HepG2 (cell line): ENCODE measurements at regions not wholly inside any gene's neighbourhood (a gene's known extent, or its start where the extent isn't known, plus 50 kb on each side); places are given as distances from the start of the nearest gene placed in this dataset.

Experiments
- ATAC-seq: fragments of 200-7000 bp; cut with Tn5 transposase; 3 replicates; pipeline ENCODE4 v1.9.1; 2020; ENCODE audit warnings: mild to moderate bottlenecking, moderate library complexity
- BruUV-seq: library from RNA; stranded (reverse); fragments of 400-500 nt; replicated peaks from 2 replicates; lab custom pipeline; 2021; lab: Mats Ljungman, UMichigan
- CTCF ChIA-PET: fragments of 300-600 bp; formaldehyde crosslinking; extraction: SDS; loops from one replicate; lab custom pipeline; 2021; ENCODE audit warnings: low total read pairs, inconsistent platforms, low intra/inter-chr PET ratio; lab: Yijun Ruan, JAX
- POLR2A ChIA-PET: fragments of 350-600 bp; sonication (Branson Sonifier 250); formaldehyde crosslinking; loops from one replicate; lab custom pipeline; 2020; ENCODE audit warnings: antibody characterized with exemption, inconsistent platforms; lab: Yijun Ruan, JAX
- DNase-seq: peaks from one replicate; pipeline ENCODE4 v3.0.0-alpha.2; 2015; ENCODE audit warnings: low spot score
- FAIRE-seq: peaks from 3 replicates; lab custom pipeline; 2011; peaks lifted over from hg19 to GRCh38; lab: Jason Lieb, UNC
- H2AFZ ChIP-seq: one replicate; pipeline ENCODE4 v1.6.1; 2011; ENCODE audit warnings: low read length, inconsistent platforms
- H3K27ac ChIP-seq: fragments of 300-600 bp; 3 replicates; pipeline ENCODE4 v1.8.0; 2011; ENCODE audit warnings: mixed run types, mild to moderate bottlenecking, mixed read lengths, low read length, inconsistent platforms; ENCODE audit not compliant: insufficient read depth; ENCODE audit errors: extremely low read length
- H3K27me3 ChIP-seq, 2 experiments: fragments of 200-600 bp in 1 of 2; 2 replicates in 1 of 2; 3 replicates in 1 of 2; pipeline versions ENCODE4 v1.6.0 to v1.8.0; 2011; ENCODE audit warnings: low read length in 2 of 2, mild to moderate bottlenecking in 2 of 2, moderate library complexity in 2 of 2, inconsistent platforms in 1 of 2; ENCODE audit not compliant: insufficient read depth in 2 of 2, control insufficient read depth in 1 of 2
- H3K36me3 ChIP-seq, 2 experiments: fragments of 200-600 bp in 1 of 2; replicated peaks in 1 of 2; 2 replicates in 1 of 2; 3 replicates in 1 of 2; pipeline versions ENCODE4 v1.5.1 to v1.8.0; 2011; ENCODE audit warnings: low read length in 2 of 2, inconsistent platforms in 1 of 2; ENCODE audit not compliant: insufficient read depth in 2 of 2, control insufficient read depth in 1 of 2
- H3K4me1 ChIP-seq: 2 replicates; pipeline ENCODE4 v1.5.1; 2012; ENCODE audit warnings: low read length, inconsistent platforms; ENCODE audit not compliant: insufficient read depth
- H3K4me2 ChIP-seq: 2 replicates; pipeline ENCODE4 v1.6.0; 2011; ENCODE audit warnings: low read depth, low read length, inconsistent platforms
- H3K4me3 ChIP-seq, 3 experiments: fragments of 200-600 bp in 1 of 3; sonication (generic), shearing (Covaris generic) in 1 of 3; replicated peaks in 1 of 3; 2 replicates each; pipeline ENCODE4 v1.5.1; 2011 to 2016; ENCODE audit warnings: low read length in 3 of 3, inconsistent platforms in 2 of 3, low read depth in 2 of 3, mild to moderate bottlenecking in 2 of 3, control low read depth in 1 of 3, mixed read lengths in 1 of 3; ENCODE audit not compliant: insufficient read depth in 1 of 3
- H3K79me2 ChIP-seq: one replicate; pipeline ENCODE4 v1.6.1; 2011; ENCODE audit warnings: low read length, inconsistent platforms; ENCODE audit not compliant: insufficient read depth
- H3K9ac ChIP-seq: 2 replicates; pipeline ENCODE4 v1.6.0; 2011; ENCODE audit warnings: mild to moderate bottlenecking, low read depth, low read length, inconsistent platforms; ENCODE audit not compliant: insufficient read depth
- H3K9me3 ChIP-seq: 2 replicates; pipeline ENCODE4 v1.5.1; 2012; ENCODE audit warnings: mild to moderate bottlenecking, low read length
- H4K20me1 ChIP-seq: 2 replicates; pipeline ENCODE4 v1.6.0; 2011; ENCODE audit warnings: inconsistent platforms, mild to moderate bottlenecking, low read length, moderate library complexity; ENCODE audit not compliant: insufficient read depth
- ATAD3A ChIP-seq: sonication (generic); formaldehyde crosslinking; IDR thresholded peaks from 2 replicates; pipeline ENCODE4 v1.4.0; 2020; ENCODE audit warnings: missing genetic modification reagents
- ATF4 ChIP-seq, 2 experiments: fragments of 450-650 bp in 1 of 2; sonication (generic) in 1 of 2; formaldehyde crosslinking; IDR thresholded peaks; 2 replicates each; pipeline versions ENCODE4 v1.5.0 to v1.8.0; 2020 to 2022; ENCODE audit warnings: mild to moderate bottlenecking in 1 of 2, missing genetic modification reagents in 1 of 2
- ATF7 ChIP-seq, 2 experiments: fragments of 450-650 bp in 1 of 2; sonication (generic) in 1 of 2; formaldehyde crosslinking in 1 of 2; IDR thresholded peaks; 2 replicates each; pipeline versions ENCODE4 v1.4.0 to v1.6.1; 2016 to 2020; ENCODE audit warnings: antibody characterized with exemption in 1 of 2, mild to moderate bottlenecking in 1 of 2, missing genetic modification reagents in 1 of 2
- CREB3 ChIP-seq: sonication (generic); formaldehyde crosslinking; IDR thresholded peaks from 2 replicates; pipeline ENCODE4 v1.5.0; 2020; ENCODE audit warnings: missing genetic modification reagents
- ETV5 ChIP-seq: IDR thresholded peaks from 2 replicates; pipeline ENCODE4 v1.6.1; 2018; ENCODE audit warnings: missing biosample characterization, missing genetic modification reagents, inconsistent platforms, borderline replicate concordance
- FOSL2 ChIP-seq: sonication (generic); formaldehyde crosslinking; IDR thresholded peaks from 2 replicates; pipeline ENCODE4 v1.4.0; 2020; ENCODE audit warnings: missing genetic modification reagents
- FOXP1 ChIP-seq, 2 experiments: fragments of 450-650 bp in 1 of 2; IDR thresholded peaks; 2 replicates each; pipeline ENCODE4 v1.6.1; 2017 to 2018; ENCODE audit warnings: antibody characterized with exemption in 1 of 2
- KAT2B ChIP-seq: fragments of 150-350 bp; IDR thresholded peaks from 2 replicates; pipeline ENCODE4 v1.6.1; 2014; ENCODE audit warnings: low read depth, low read length, borderline replicate concordance
- KDM4B ChIP-seq: sonication (generic); formaldehyde crosslinking; IDR thresholded peaks from 2 replicates; pipeline ENCODE4 v1.4.0; 2020; ENCODE audit warnings: missing genetic modification reagents
- NBN ChIP-seq: fragments of 450-650 bp; conservative IDR thresholded peaks from 2 replicates; pipeline ENCODE4 v1.6.1; 2017
- NCOA2 ChIP-seq: sonication (generic); formaldehyde crosslinking; IDR thresholded peaks from 2 replicates; pipeline ENCODE4 v1.8.0; 2022; ENCODE audit warnings: inconsistent platforms
- PRDM15 ChIP-seq: sonication (generic); formaldehyde crosslinking; IDR thresholded peaks from 2 replicates; pipeline ENCODE4 v1.4.0; 2020; ENCODE audit warnings: missing genetic modification reagents
- SMAD3 ChIP-seq: sonication (generic); formaldehyde crosslinking; IDR thresholded peaks from 2 replicates; pipeline ENCODE4 v1.4.0; 2020; ENCODE audit warnings: missing genetic modification reagents
- THAP9 ChIP-seq: sonication (generic); formaldehyde crosslinking; IDR thresholded peaks from 2 replicates; pipeline ENCODE4; 2020; ENCODE audit warnings: missing genetic modification reagents, mild to moderate bottlenecking, borderline replicate concordance
- ZNF335 ChIP-seq: sonication (generic); formaldehyde crosslinking; IDR thresholded peaks from 2 replicates; pipeline ENCODE4 v1.4.0; 2020; ENCODE audit warnings: missing genetic modification reagents
- ZNF510 ChIP-seq: sonication (generic); formaldehyde crosslinking; IDR thresholded peaks from 2 replicates; pipeline ENCODE4 v1.4.0; 2020; ENCODE audit warnings: low read depth, mild to moderate bottlenecking, missing genetic modification reagents
- WGBS: methylation state at CpG from one replicate; pipeline ENCODE4 v1.1.6; 2017; ENCODE audit warnings: low lambda C conversion rate; 5-methylcytosine and 5-hydroxymethylcytosine counted together
- in situ Hi-C: cut with HindIII; loops from 2 replicates; pipeline ENCODE4 v1.10.0; 2017; ENCODE audit warnings: low pct_unique_long_range_greater_than_20kb; ENCODE audit not compliant: extremely low pct_ligation_motif_present
- intact Hi-C: fragments of 100-400 bp; cut with micrococcal nuclease; formaldehyde crosslinking; loops from one replicate; pipeline ENCODE4 v1.10.0; 2022; ENCODE audit not compliant: unreplicated experiment

GRCh38 chr14:31945074-31945613 is 132.0 kb upstream of the ARHGAP5 start:
- peak overlapping the region; percentile 50 for H3K9ac ChIP-seq
- no peaks in the 10 kb centered on the region for H3K9me3 ChIP-seq
- ChIA-PET POLR2A (interaction anchor here (1.4 kb wide), 1 partner anchor 21 kb away, joined by 6 read pairs; no protein-coding TSS in a partner anchor), CTCF (interaction anchor here (0.7 kb wide), 1 partner anchor 9 kb away, joined by 3 read pairs; no protein-coding TSS in a partner anchor)
- peak overlapping the region; percentile 41 to 62 (median 44) for H3K4me3 ChIP-seq
- H3K27me3 ChIP-seq: no peaks in the 10 kb centered on the region
- peak overlapping the region; percentile 32 for H2AFZ ChIP-seq
- no peaks in the 10 kb centered on the region for H3K79me2 ChIP-seq
- H4K20me1 ChIP-seq: no peaks in the 10 kb centered on the region
- H3K36me3 ChIP-seq: no peaks in the 10 kb centered on the region
- intact Hi-C loops (loop anchor here (2.0 kb wide), 1 partner anchor 68 kb away; no protein-coding TSS in a partner anchor), in situ Hi-C loops (no loop called here)
- FAIRE-seq (no peak), ATAC-seq (peak; percentile 29), DNase-seq (peak; percentile 60)
- 71% methylated on average over 3 of the region's 3 CpGs for WGBS
- BruUV-seq: no TSS peak
- H3K4me2 ChIP-seq: peak overlapping the region; percentile 76
- peaks cover 64% of the 10 kb centered on the region for H3K4me1 ChIP-seq
- H3K27ac ChIP-seq: peak overlapping the region; percentile 27
- TF ChIP-seq ZNF335 (CRISPR knock-in tag) (no peak), NCOA2 (CRISPR knock-in tag) (0 out of 2 replicates have a peak, but pooled peaks have one; percentile 6), ZNF510 (no peak), FOXP1 (IDR thresholded peaks at IDR 0.05) (no peak), FOXP1 (CRISPR knock-in tag; IDR thresholded peaks at IDR 0.05) (peak; percentile 9; the same call in 1 of the 2 replicates), KDM4B (no peak), FOSL2 (CRISPR knock-in tag) (0 out of 2 replicates have a peak, but pooled peaks have one; percentile 25), ATF4 (CRISPR knock-in tag; IDR thresholded peaks at IDR 0.05) (0 out of 4 replicates have a peak, but pooled peaks of 1 of the 2 experiments have one; percentile 0), CREB3 (CRISPR knock-in tag) (0 out of 2 replicates have a peak, but pooled peaks have one; percentile 43), ATAD3A (CRISPR knock-in tag) (no peak), PRDM15 (CRISPR knock-in tag) (no peak), ATF7 (IDR thresholded peaks at IDR 0.05) (no peak), ATF7 (CRISPR knock-in tag; IDR thresholded peaks at IDR 0.05) (no peak), ETV5 (CRISPR knock-in tag) (peak; percentile 72), NBN (no peak), SMAD3 (CRISPR knock-in tag) (no peak), KAT2B (no peak), THAP9 (CRISPR knock-in tag) (peak; percentile 100)
